ENCODE measurements at regions not wholly inside any gene's neighbourhood (a gene's known extent, or its start where the extent isn't known, plus 50 kb on each side); places are given as distances from the start of the nearest gene placed in this dataset.
"Not testable (repeated sequence)": the region's sequence is repeated elsewhere in the genome, so short reads cannot be mapped to it uniquely, and the experiment has no call there.

- CTCF ChIA-PET: no interaction called here
- POLR2A ChIA-PET: no interaction called here
- H3K9me3 ChIP-seq (ENCODE audit: low read length): no peaks in the 10 kb centered on the region
- H3K4me1 Mint-ChIP-seq: peaks cover 0 to 7% (median 1%) of the 10 kb centered on the region in 3 donors
- no peak for DNase-seq
- H3K9me3 Mint-ChIP-seq: no peaks in the 10 kb centered on the region
- peaks cover 14 to 18% of the 10 kb centered on the region in 2 donors for H3K27me3 Mint-ChIP-seq
- H3K27ac ChIP-seq (ENCODE audit: low read depth, low read length): no peak overlapping the region
- H3K4me3 Mint-ChIP-seq: no peak overlapping the region
- H3K4me3 ChIP-seq (ENCODE audit: low read length): no peak overlapping the region
- no peaks in the 10 kb centered on the region for H3K36me3 Mint-ChIP-seq
- no peaks in the 10 kb centered on the region for H3K4me1 ChIP-seq (ENCODE audit: insufficient read depth, low read length)
- H3K27ac Mint-ChIP-seq: no peak overlapping the region
- H3K27me3 ChIP-seq (ENCODE audit: insufficient read depth, low read length, poor library complexity, severe bottlenecking): no peaks in the 10 kb centered on the region
- H3K36me3 ChIP-seq (ENCODE audit: insufficient read depth, low read length): no peaks in the 10 kb centered on the region
Observed at GRCh38 chr9:87197349-87198130, 250.2 kb upstream of the GAS1 start.

- Mint-ChIP-seq H3K27me3 (peaks cover 15 to 18% of the 10 kb centered on the region in 2 donors), H3K9me3 (no peaks in the 10 kb centered on the region), H3K27ac (no peak overlapping the region), H3K36me3 (no peaks in the 10 kb centered on the region), H3K4me1 (peaks cover 0 to 7% (median 1%) of the 10 kb centered on the region in 3 donors), H3K4me3 (no peak overlapping the region)
- Histone ChIP-seq H3K27ac (ENCODE audit: low read depth, low read length) (no peak overlapping the region), H3K9me3 (ENCODE audit: low read length) (no peaks in the 10 kb centered on the region), H3K4me3 (ENCODE audit: low read length) (no peak overlapping the region), H3K4me1 (ENCODE audit: insufficient read depth, low read length) (no peaks in the 10 kb centered on the region), H3K27me3 (ENCODE audit: insufficient read depth, low read length, poor library complexity, severe bottlenecking) (no peaks in the 10 kb centered on the region), H3K36me3 (ENCODE audit: insufficient read depth, low read length) (no peaks in the 10 kb centered on the region)
- CTCF ChIA-PET: no interaction called here
- POLR2A ChIA-PET: no interaction called here
- DNase-seq: no peak
Observed at GRCh38 chr9:87198716-87199115, 251.4 kb upstream of the GAS1 start.

DNA sequence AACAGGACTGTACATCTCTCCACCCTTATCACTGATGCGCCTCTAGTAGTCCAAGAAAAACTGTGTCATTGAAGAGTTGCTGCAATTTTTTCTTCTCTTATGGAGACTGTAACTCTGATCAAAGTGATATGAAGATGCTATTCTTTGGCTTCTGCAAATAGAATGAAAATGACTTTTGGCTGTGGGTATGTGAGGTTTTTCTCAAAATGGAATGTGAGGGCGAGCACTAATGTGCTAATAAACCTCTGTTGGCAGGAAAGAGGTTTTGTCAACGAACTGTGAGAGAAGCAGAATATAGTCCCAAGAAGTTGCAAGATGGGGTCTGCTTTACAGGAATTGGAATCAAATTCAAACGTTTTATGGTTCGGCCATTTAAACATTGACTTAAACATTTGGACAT lies 252.0 kb upstream of the GAS1 start:
- Mint-ChIP-seq H3K36me3 (no peaks in the 10 kb centered on the region), H3K4me3 (no peak overlapping the region), H3K4me1 (peaks cover 0 to 7% (median 1%) of the 10 kb centered on the region in 3 donors), H3K27ac (no peak overlapping the region), H3K27me3 (peaks cover 15 to 18% of the 10 kb centered on the region in 2 donors), H3K9me3 (no peaks in the 10 kb centered on the region)
- Histone ChIP-seq H3K27me3 (ENCODE audit: insufficient read depth, low read length, poor library complexity, severe bottlenecking) (no peaks in the 10 kb centered on the region), H3K36me3 (ENCODE audit: insufficient read depth, low read length) (no peaks in the 10 kb centered on the region), H3K4me3 (ENCODE audit: low read length) (no peak overlapping the region), H3K9me3 (ENCODE audit: low read length) (no peaks in the 10 kb centered on the region), H3K4me1 (ENCODE audit: insufficient read depth, low read length) (no peaks in the 10 kb centered on the region), H3K27ac (ENCODE audit: low read depth, low read length) (no peak overlapping the region)
- POLR2A ChIA-PET: no interaction called here
- CTCF ChIA-PET: no interaction called here
- DNase-seq: no peak

- Mint-ChIP-seq H3K4me1 (peaks cover 0 to 7% (median 1%) of the 10 kb centered on the region in 3 donors), H3K4me3 (no peak overlapping the region), H3K36me3 (no peaks in the 10 kb centered on the region), H3K27me3 (peaks cover 16 to 18% of the 10 kb centered on the region in 2 donors), H3K27ac (no peak overlapping the region), H3K9me3 (no peaks in the 10 kb centered on the region)
- Histone ChIP-seq H3K4me3 (ENCODE audit: low read length) (no peak overlapping the region), H3K9me3 (ENCODE audit: low read length) (no peaks in the 10 kb centered on the region), H3K27me3 (ENCODE audit: insufficient read depth, low read length, poor library complexity, severe bottlenecking) (no peaks in the 10 kb centered on the region), H3K4me1 (ENCODE audit: insufficient read depth, low read length) (no peaks in the 10 kb centered on the region), H3K36me3 (ENCODE audit: insufficient read depth, low read length) (no peaks in the 10 kb centered on the region), H3K27ac (ENCODE audit: low read depth, low read length) (no peak overlapping the region)
- ChIA-PET POLR2A (no interaction called here), CTCF (no interaction called here)
- DNase-seq: no peak
Observed at GRCh38 chr9:87199782-87200181, 252.5 kb upstream of the GAS1 start.

- no peaks in the 10 kb centered on the region for H3K9me3 Mint-ChIP-seq
- Histone ChIP-seq H3K27me3 (ENCODE audit: insufficient read depth, low read length, poor library complexity, severe bottlenecking) (no peaks in the 10 kb centered on the region), H3K4me1 (ENCODE audit: insufficient read depth, low read length) (no peaks in the 10 kb centered on the region), H3K9me3 (ENCODE audit: low read length) (no peaks in the 10 kb centered on the region), H3K27ac (ENCODE audit: low read depth, low read length) (no peak overlapping the region), H3K36me3 (ENCODE audit: insufficient read depth, low read length) (no peaks in the 10 kb centered on the region), H3K4me3 (ENCODE audit: low read length) (no peak overlapping the region)
- ChIA-PET POLR2A (no interaction called here), CTCF (no interaction called here)
- no peak overlapping the region for H3K4me3 Mint-ChIP-seq
- peaks cover 0 to 3% (median under 1%) of the 10 kb centered on the region in 3 donors for H3K4me1 Mint-ChIP-seq
- H3K27me3 Mint-ChIP-seq: peaks cover 11 to 13% of the 10 kb centered on the region in 2 donors
- no peak for DNase-seq
- no peak overlapping the region for H3K27ac Mint-ChIP-seq
- H3K36me3 Mint-ChIP-seq: no peaks in the 10 kb centered on the region
Observed at GRCh38 chr9:87201351-87201751, 254.0 kb upstream of the GAS1 start.

DNA sequence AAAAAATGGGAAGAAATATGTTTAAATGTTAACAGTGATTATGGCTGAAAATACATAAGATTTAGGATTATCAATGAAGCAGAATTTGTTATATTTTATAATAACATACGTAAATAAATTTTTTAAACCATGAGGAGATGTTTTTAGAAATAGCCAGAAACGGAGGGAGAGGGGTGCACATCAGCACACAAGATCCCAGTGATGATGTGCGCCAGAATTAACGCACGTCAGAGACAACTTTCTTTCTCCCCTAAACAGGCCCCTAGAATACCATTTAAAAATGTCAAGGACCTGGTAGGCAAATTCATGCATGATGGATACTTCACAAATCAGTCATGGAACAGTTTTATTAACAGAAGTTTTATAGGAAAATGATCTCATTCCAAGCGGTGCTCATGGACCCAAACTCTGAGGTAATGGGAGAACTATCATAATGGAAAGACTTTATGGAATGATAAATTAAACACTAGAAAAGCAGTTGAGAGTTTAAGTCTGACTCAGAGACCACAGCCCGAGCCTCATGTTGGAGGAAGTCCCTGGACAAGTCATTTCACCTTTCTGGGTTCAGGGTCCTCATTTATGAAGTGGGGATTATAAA lies 258.9 kb upstream of the GAS1 start:
- Mint-ChIP-seq H3K27me3 (peaks cover 0 to 4% of the 10 kb centered on the region in 2 donors), H3K36me3 (no peaks in the 10 kb centered on the region), H3K27ac (no peak overlapping the region), H3K9me3 (no peaks in the 10 kb centered on the region), H3K4me1 (no peaks in the 10 kb centered on the region), H3K4me3 (no peak overlapping the region)
- CTCF ChIA-PET: no interaction called here
- Histone ChIP-seq H3K9me3 (ENCODE audit: low read length) (no peaks in the 10 kb centered on the region), H3K27ac (ENCODE audit: low read depth, low read length) (no peak overlapping the region), H3K27me3 (ENCODE audit: insufficient read depth, low read length, poor library complexity, severe bottlenecking) (no peaks in the 10 kb centered on the region), H3K4me1 (ENCODE audit: insufficient read depth, low read length) (no peaks in the 10 kb centered on the region), H3K4me3 (ENCODE audit: low read length) (no peak overlapping the region), H3K36me3 (ENCODE audit: insufficient read depth, low read length) (no peaks in the 10 kb centered on the region)
- POLR2A ChIA-PET: no interaction called here
- DNase-seq: no peak

GRCh38 chr9:87210658-87211057 lies 263.4 kb upstream of the GAS1 start:
- H3K4me1 ChIP-seq (ENCODE audit: insufficient read depth, low read length); POLR2A ChIA-PET; H3K4me3 ChIP-seq (ENCODE audit: low read length); H3K4me1 Mint-ChIP-seq; DNase-seq; H3K36me3 Mint-ChIP-seq; H3K9me3 ChIP-seq (ENCODE audit: low read length); H3K36me3 ChIP-seq (ENCODE audit: insufficient read depth, low read length); CTCF ChIA-PET; H3K9me3 Mint-ChIP-seq; H3K27me3 Mint-ChIP-seq; H3K27ac ChIP-seq (ENCODE audit: low read depth, low read length); H3K27me3 ChIP-seq (ENCODE audit: insufficient read depth, low read length, poor library complexity, severe bottlenecking); H3K4me3 Mint-ChIP-seq; H3K27ac Mint-ChIP-seq: not testable (repeated sequence)

DNA sequence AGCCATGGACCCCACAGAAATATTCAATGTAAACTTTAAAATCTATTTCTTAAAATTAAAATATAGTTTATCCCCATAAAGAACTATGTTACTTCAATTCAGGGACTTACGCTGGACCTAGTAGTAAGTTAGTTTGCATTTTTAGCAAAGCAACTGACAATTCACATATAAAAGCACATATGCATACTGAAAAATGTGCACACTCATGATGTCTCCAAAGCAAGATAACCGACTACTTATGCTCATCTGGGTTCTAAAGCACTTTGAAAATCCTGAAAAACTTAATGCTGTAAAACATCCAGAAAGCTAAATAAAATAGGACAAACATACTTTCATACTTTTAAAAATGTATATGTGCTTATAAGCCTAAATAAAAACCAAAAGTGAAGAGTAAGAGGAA lies 264.4 kb upstream of the GAS1 start:
- POLR2A ChIA-PET: no interaction called here
- no peaks in the 10 kb centered on the region for H3K27me3 ChIP-seq (ENCODE audit: insufficient read depth, low read length, poor library complexity, severe bottlenecking)

More for the DNA sequence above, 264.4 kb upstream of the GAS1 start:
- Histone ChIP-seq H3K4me3 (ENCODE audit: low read length) (no peak overlapping the region), H3K9me3 (ENCODE audit: low read length) (no peaks in the 10 kb centered on the region), H3K4me1 (ENCODE audit: insufficient read depth, low read length) (no peaks in the 10 kb centered on the region), H3K27ac (ENCODE audit: low read depth, low read length) (no peak overlapping the region), H3K36me3 (ENCODE audit: insufficient read depth, low read length) (no peaks in the 10 kb centered on the region)
- CTCF ChIA-PET: no interaction called here
- Mint-ChIP-seq H3K9me3 (no peaks in the 10 kb centered on the region), H3K36me3 (no peaks in the 10 kb centered on the region), H3K4me3 (no peak overlapping the region), H3K27me3 (peaks cover 0 to 1% of the 10 kb centered on the region in 2 donors), H3K27ac (no peak overlapping the region), H3K4me1 (no peaks in the 10 kb centered on the region)
- DNase-seq: no peak
